Stimulated activated naive CD8-positive, alpha-beta T cell treated with anti-CD3 and anti-CD28 coated beads, Interleukin-15, Interleukin-2, amounts not matched to agents 100 ng/mL and 50 ng/mL, for 24 hours (primary cell): ENCODE measurements at regions not wholly inside any gene's neighbourhood (a gene's known extent, or its start where the extent isn't known, plus 50 kb on each side); places are given as distances from the start of the nearest gene placed in this dataset.
"Not testable (repeated sequence)": the region's sequence is repeated elsewhere in the genome, so short reads cannot be mapped to it uniquely, and the experiment has no call there.

Source experiments
- H3K27ac Mint-ChIP-seq: one replicate; pipeline ENCODE4 v1.8.0; 2021; ENCODE audit warnings: mild to moderate bottlenecking, mixed read lengths
- H3K27me3 Mint-ChIP-seq: one replicate; pipeline ENCODE4 v1.8.0; 2021; ENCODE audit warnings: mixed read lengths
- H3K36me3 Mint-ChIP-seq: one replicate; pipeline ENCODE4 v1.8.0; 2021; ENCODE audit warnings: low read depth, mixed read lengths
- H3K4me1 Mint-ChIP-seq: one replicate; pipeline ENCODE4 v1.8.0; 2021; ENCODE audit warnings: low read depth, mixed read lengths
- H3K4me3 Mint-ChIP-seq: one replicate; pipeline ENCODE4 v1.8.0; 2021; ENCODE audit warnings: mild to moderate bottlenecking, mixed read lengths
- H3K9me3 Mint-ChIP-seq: one replicate; pipeline ENCODE4 v1.8.0; 2021; ENCODE audit warnings: mixed read lengths

- H3K36me3 Mint-ChIP-seq, result no peaks in the 10 kb centered on the region
- H3K27me3 Mint-ChIP-seq, result peaks cover 3% of the 10 kb centered on the region
- H3K27ac Mint-ChIP-seq, result no peak overlapping the region
- no peaks in the 10 kb centered on the region for H3K4me1 Mint-ChIP-seq
- no peak overlapping the region for H3K4me3 Mint-ChIP-seq
- peaks cover 8% of the 10 kb centered on the region for H3K9me3 Mint-ChIP-seq
Observed at GRCh38 chr3:16073203-16073602, 101.3 kb upstream of the GALNT15 start.

- H3K27ac Mint-ChIP-seq, H3K4me3 Mint-ChIP-seq, H3K27me3 Mint-ChIP-seq, H3K36me3 Mint-ChIP-seq, H3K4me1 Mint-ChIP-seq, H3K9me3 Mint-ChIP-seq: not testable (repeated sequence)
Observed at GRCh38 chr3:16073990-16074671, 100.3 kb upstream of the GALNT15 start.

- peaks cover 10% of the 10 kb centered on the region for H3K9me3 Mint-ChIP-seq
Observed at GRCh38 chr3:16075647-16076046, 98.8 kb upstream of the GALNT15 start.

GRCh38 chr3:16076564-16076963 is 97.9 kb upstream of the GALNT15 start:
- H3K9me3 Mint-ChIP-seq, result peaks cover 17% of the 10 kb centered on the region

More at GRCh38 chr3:16075647-16076046, 98.8 kb upstream of the GALNT15 start:
- H3K36me3 Mint-ChIP-seq, result no peaks in the 10 kb centered on the region
- H3K27me3 Mint-ChIP-seq, result peaks cover 5% of the 10 kb centered on the region
- H3K27ac Mint-ChIP-seq, result no peak overlapping the region
- no peaks in the 10 kb centered on the region for H3K4me1 Mint-ChIP-seq
- no peak overlapping the region for H3K4me3 Mint-ChIP-seq

GRCh38 chr3:16077146-16077545 is 97.3 kb upstream of the GALNT15 start:
- H3K27ac Mint-ChIP-seq, H3K36me3 Mint-ChIP-seq, H3K4me1 Mint-ChIP-seq, H3K27me3 Mint-ChIP-seq, H3K4me3 Mint-ChIP-seq: not testable (repeated sequence)
- H3K9me3 Mint-ChIP-seq, result peaks cover 16% of the 10 kb centered on the region

More at GRCh38 chr3:16076564-16076963, 97.9 kb upstream of the GALNT15 start:
- no peaks in the 10 kb centered on the region for H3K36me3 Mint-ChIP-seq
- H3K27ac Mint-ChIP-seq, result no peak overlapping the region
- no peaks in the 10 kb centered on the region for H3K4me1 Mint-ChIP-seq
- no peak overlapping the region for H3K4me3 Mint-ChIP-seq
- H3K27me3 Mint-ChIP-seq, result peaks cover 6% of the 10 kb centered on the region

GRCh38 chr3:16077681-16078080 is 96.8 kb upstream of the GALNT15 start:
- H3K36me3 Mint-ChIP-seq, H3K27ac Mint-ChIP-seq, H3K4me3 Mint-ChIP-seq, H3K4me1 Mint-ChIP-seq: not testable (repeated sequence)
- Mint-ChIP-seq H3K9me3 (peaks cover 20% of the 10 kb centered on the region), H3K27me3 (peaks cover 11% of the 10 kb centered on the region)

GRCh38 chr3:16079519-16079918 is 95.0 kb upstream of the GALNT15 start:
- Mint-ChIP-seq H3K27me3 (peaks cover 11% of the 10 kb centered on the region), H3K36me3 (peaks cover 4% of the 10 kb centered on the region), H3K4me1 (no peaks in the 10 kb centered on the region), H3K4me3 (no peak overlapping the region), H3K27ac (no peak overlapping the region), H3K9me3 (peaks cover 27% of the 10 kb centered on the region)

GRCh38 chr3:16081661-16082060 is 92.8 kb upstream of the GALNT15 start:
- Mint-ChIP-seq H3K9me3 (peaks cover 29% of the 10 kb centered on the region), H3K27me3 (peaks cover 19% of the 10 kb centered on the region), H3K36me3 (peaks cover 4% of the 10 kb centered on the region), H3K27ac (no peak overlapping the region), H3K4me3 (no peak overlapping the region), H3K4me1 (no peaks in the 10 kb centered on the region)

GRCh38 chr3:16084887-16085286 is 89.6 kb upstream of the GALNT15 start:
- Mint-ChIP-seq H3K36me3 (peaks cover 4% of the 10 kb centered on the region), H3K9me3 (peaks cover 26% of the 10 kb centered on the region), H3K4me1 (no peaks in the 10 kb centered on the region), H3K27ac (no peak overlapping the region), H3K4me3 (no peak overlapping the region), H3K27me3 (peaks cover 16% of the 10 kb centered on the region)

GRCh38 chr3:16085410-16085809 is 89.1 kb upstream of the GALNT15 start:
- Mint-ChIP-seq H3K36me3 (peaks cover 4% of the 10 kb centered on the region), H3K4me1 (no peaks in the 10 kb centered on the region), H3K27me3 (peaks cover 16% of the 10 kb centered on the region), H3K4me3 (no peak overlapping the region), H3K27ac (no peak overlapping the region), H3K9me3 (peaks cover 26% of the 10 kb centered on the region)

GRCh38 chr3:16085884-16086608 is 88.4 kb upstream of the GALNT15 start:
- Mint-ChIP-seq H3K36me3 (peaks cover 4% of the 10 kb centered on the region), H3K4me3 (no peak overlapping the region), H3K9me3 (peaks cover 20% of the 10 kb centered on the region), H3K27me3 (peaks cover 13% of the 10 kb centered on the region), H3K27ac (no peak overlapping the region), H3K4me1 (no peaks in the 10 kb centered on the region)

- H3K36me3 Mint-ChIP-seq, result peaks cover 4% of the 10 kb centered on the region
- H3K27me3 Mint-ChIP-seq, result peaks cover 13% of the 10 kb centered on the region
Observed at GRCh38 chr3:16086690-16087089, 87.8 kb upstream of the GALNT15 start.

GRCh38 chr3:16088496-16088895 is 86.0 kb upstream of the GALNT15 start:
- peaks cover 8% of the 10 kb centered on the region for H3K27me3 Mint-ChIP-seq
- no peaks in the 10 kb centered on the region for H3K4me1 Mint-ChIP-seq
- H3K4me3 Mint-ChIP-seq, result no peak overlapping the region
- H3K27ac Mint-ChIP-seq, result no peak overlapping the region
- H3K36me3 Mint-ChIP-seq, result no peaks in the 10 kb centered on the region
- H3K9me3 Mint-ChIP-seq, result peaks cover 3% of the 10 kb centered on the region

More at GRCh38 chr3:16086690-16087089, 87.8 kb upstream of the GALNT15 start:
- H3K9me3 Mint-ChIP-seq, result peaks cover 17% of the 10 kb centered on the region
- H3K4me1 Mint-ChIP-seq, result no peaks in the 10 kb centered on the region
- H3K27ac Mint-ChIP-seq, result no peak overlapping the region
- no peak overlapping the region for H3K4me3 Mint-ChIP-seq

- no peaks in the 10 kb centered on the region for H3K4me1 Mint-ChIP-seq
Observed at GRCh38 chr3:16089521-16089920, 85.0 kb upstream of the GALNT15 start.

GRCh38 chr3:16090024-16090423 is 84.5 kb upstream of the GALNT15 start:
- Mint-ChIP-seq H3K27ac (no peak overlapping the region), H3K4me3 (no peak overlapping the region), H3K27me3 (peaks cover 3% of the 10 kb centered on the region), H3K9me3 (no peaks in the 10 kb centered on the region), H3K4me1 (no peaks in the 10 kb centered on the region), H3K36me3 (no peaks in the 10 kb centered on the region)

More at GRCh38 chr3:16089521-16089920, 85.0 kb upstream of the GALNT15 start:
- peaks cover 8% of the 10 kb centered on the region for H3K27me3 Mint-ChIP-seq
- no peak overlapping the region for H3K27ac Mint-ChIP-seq
- no peaks in the 10 kb centered on the region for H3K36me3 Mint-ChIP-seq
- no peak overlapping the region for H3K4me3 Mint-ChIP-seq
- H3K9me3 Mint-ChIP-seq, result peaks cover 2% of the 10 kb centered on the region
